Mucosa of rectum (tissue), 2 donors: ENCODE measurements at regions not wholly inside any gene's neighbourhood (a gene's known extent, or its start where the extent isn't known, plus 50 kb on each side); places are given as distances from the start of the nearest gene placed in this dataset.

Source experiments
- H3K27ac ChIP-seq, 2 donors: one replicate each; pipeline ENCODE4 v1.7.0; 2013; ENCODE audit warnings: inconsistent platforms in 2 of 2, low read depth in 2 of 2, low read length in 2 of 2
- H3K27me3 ChIP-seq, 2 donors: one replicate each; pipeline ENCODE4 v1.7.0; 2013; ENCODE audit warnings: low read length in 2 of 2; ENCODE audit not compliant: control insufficient read depth in 2 of 2, insufficient read depth in 2 of 2
- H3K36me3 ChIP-seq, 2 donors: one replicate each; pipeline ENCODE4 v1.7.0; 2013; ENCODE audit warnings: low read length in 2 of 2; ENCODE audit not compliant: control insufficient read depth in 2 of 2, insufficient read depth in 2 of 2
- H3K4me1 ChIP-seq, 2 donors: one replicate each; pipeline ENCODE4 v1.7.0; 2013; ENCODE audit warnings: low read length in 2 of 2, mild to moderate bottlenecking in 1 of 2; ENCODE audit not compliant: control insufficient read depth in 2 of 2, insufficient read depth in 2 of 2
- H3K4me3 ChIP-seq, 2 donors: one replicate each; pipeline ENCODE4 v1.7.0; 2013; ENCODE audit warnings: low read length in 2 of 2
- H3K9ac ChIP-seq, 2 donors: one replicate each; pipeline ENCODE4 v1.7.0; 2013; ENCODE audit warnings: low read length in 2 of 2, low read depth in 1 of 2, mild to moderate bottlenecking in 1 of 2
- H3K9me3 ChIP-seq, 2 donors: one replicate each; pipeline ENCODE4 v1.7.0; 2013; ENCODE audit warnings: low read length in 2 of 2; ENCODE audit not compliant: control insufficient read depth in 2 of 2
- donor health status: healthy.
- donor health status: Normal muscosa, but diverticular disease.

DNA sequence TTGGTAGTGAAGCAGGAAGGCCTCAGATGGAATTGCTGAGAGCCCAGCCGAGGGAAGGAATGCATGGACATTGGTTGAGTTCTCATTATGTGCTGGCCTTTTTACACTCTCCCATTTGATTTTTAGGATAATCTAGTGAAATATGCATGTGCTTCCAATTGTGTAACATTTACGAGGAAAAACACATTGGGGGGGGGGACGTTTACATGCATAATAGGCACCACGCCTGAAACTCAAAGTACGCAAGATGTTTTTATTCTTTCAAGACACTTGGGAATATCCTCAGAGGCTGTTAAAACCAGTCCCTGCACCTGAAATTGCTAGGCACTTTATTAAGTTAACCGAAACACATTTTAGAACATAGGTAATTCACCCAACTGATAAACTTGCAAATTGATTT, 118.5 kb upstream of the CDH4 start:
- H3K27me3 ChIP-seq: no peaks in the 10 kb centered on the region
- H3K9ac ChIP-seq: no peak overlapping the region
- no peaks in the 10 kb centered on the region for H3K9me3 ChIP-seq
- no peak overlapping the region for H3K27ac ChIP-seq
- H3K4me3 ChIP-seq: no peak overlapping the region
- no peaks in the 10 kb centered on the region for H3K36me3 ChIP-seq
- no peaks in the 10 kb centered on the region for H3K4me1 ChIP-seq

DNA sequence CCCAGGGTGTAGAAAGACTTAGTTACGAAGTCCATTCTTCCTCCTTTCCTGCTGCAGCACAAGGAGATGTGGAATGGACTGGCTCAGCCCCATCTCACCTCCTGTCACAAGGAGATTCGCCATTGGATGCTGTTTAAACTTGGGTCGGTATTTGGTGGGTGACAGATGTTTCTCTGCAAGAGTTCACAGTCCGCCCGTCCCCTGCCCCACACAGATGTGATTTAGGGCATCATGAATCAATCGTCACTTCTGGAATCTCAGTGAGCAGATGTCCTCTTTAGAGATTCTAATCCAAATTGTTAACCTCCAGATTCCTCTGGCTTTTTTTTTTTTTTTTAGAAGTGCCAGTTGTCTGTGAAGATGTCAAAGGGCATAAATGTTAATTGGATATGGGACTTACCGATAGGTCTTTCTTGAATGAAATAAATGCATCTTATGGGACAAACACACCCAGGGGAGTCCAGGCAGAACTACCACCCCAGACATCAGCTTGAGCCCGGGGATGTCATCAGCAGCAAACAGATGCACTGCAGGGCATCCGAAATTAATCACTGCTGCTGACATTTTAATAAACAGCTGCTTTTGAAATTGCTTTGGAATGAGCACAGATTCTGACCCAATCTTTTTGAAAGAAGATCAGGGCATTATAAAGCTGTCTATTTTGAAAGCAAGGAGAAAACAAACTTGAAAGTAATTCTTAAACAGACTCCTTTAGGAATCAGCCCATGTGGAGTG, 117.6 kb upstream of the CDH4 start:
- H3K36me3 ChIP-seq: no peaks in the 10 kb centered on the region
- H3K4me3 ChIP-seq: no peak overlapping the region
- H3K9me3 ChIP-seq: no peaks in the 10 kb centered on the region
- no peak overlapping the region for H3K9ac ChIP-seq
- H3K27me3 ChIP-seq: no peaks in the 10 kb centered on the region
- no peak overlapping the region for H3K27ac ChIP-seq
- H3K4me1 ChIP-seq: no peaks in the 10 kb centered on the region

DNA sequence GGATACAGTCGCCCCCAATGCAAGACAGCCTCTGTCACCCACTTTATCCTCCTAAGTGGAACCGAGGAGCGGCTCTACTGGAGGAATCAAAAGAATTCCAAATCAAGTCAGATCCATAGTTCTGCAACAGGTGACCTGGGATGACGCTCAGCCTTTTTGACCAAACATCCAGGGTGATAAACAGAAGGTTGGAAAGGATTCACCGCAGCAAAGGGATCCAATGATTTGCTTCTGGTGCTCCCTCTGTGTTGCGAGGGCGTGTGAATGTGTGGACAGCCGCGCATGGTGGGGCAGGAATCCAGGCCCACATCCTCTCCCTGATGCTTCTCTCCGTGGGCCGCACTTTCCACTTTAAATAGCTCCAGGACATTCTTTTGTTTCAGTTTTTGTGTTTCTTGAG, 116.8 kb upstream of the CDH4 start:
- H3K27ac ChIP-seq: no peak overlapping the region
- no peaks in the 10 kb centered on the region for H3K9me3 ChIP-seq

DNA sequence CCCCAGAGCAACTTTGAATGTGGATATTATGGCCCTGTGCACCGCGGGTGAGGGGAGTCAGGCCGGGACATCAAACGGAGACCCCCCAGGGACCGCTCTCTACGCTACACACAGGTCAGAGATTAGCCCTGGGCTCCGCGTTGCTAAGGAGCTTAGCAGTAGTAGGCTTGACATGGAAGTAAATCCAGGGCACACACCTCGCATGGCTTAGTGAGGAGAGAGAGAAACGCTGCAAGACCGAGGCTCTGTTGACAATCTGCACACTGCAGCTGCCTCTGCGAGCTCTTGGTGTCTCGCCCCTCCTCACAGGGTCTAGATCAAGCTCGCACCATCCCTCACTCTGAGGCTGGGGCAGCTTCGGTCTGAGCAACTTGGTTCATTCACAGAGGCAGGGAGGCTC, 116.1 kb upstream of the CDH4 start:
- Histone ChIP-seq H3K9me3 (no peaks in the 10 kb centered on the region), H3K4me3 (no peak overlapping the region), H3K4me1 (no peaks in the 10 kb centered on the region), H3K9ac (no peak overlapping the region), H3K27ac (no peak overlapping the region), H3K36me3 (no peaks in the 10 kb centered on the region), H3K27me3 (no peaks in the 10 kb centered on the region)

More for the DNA sequence above, 116.8 kb upstream of the CDH4 start:
- Histone ChIP-seq H3K36me3 (no peaks in the 10 kb centered on the region), H3K4me1 (no peaks in the 10 kb centered on the region), H3K4me3 (no peak overlapping the region), H3K9ac (no peak overlapping the region), H3K27me3 (no peaks in the 10 kb centered on the region)

DNA sequence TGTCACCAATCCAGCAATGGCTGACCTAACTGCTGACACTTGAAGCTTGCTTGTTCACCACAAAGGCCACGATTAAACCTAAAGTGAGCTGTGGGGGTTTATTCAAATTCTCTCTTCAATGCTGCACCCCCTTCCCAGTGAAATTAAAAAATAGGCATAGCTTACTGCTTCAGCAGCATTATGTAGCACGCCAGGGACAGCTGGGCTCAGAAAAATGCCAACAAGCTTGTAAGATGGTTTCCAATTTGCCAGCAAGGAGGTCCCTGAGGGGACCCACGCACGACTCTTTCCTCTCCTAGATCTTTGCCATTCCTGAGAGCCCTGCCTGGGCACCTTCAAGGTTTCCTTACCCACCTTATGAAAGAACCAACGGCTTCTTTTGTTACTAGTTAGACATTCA, 113.5 kb upstream of the CDH4 start:
- H3K36me3 ChIP-seq: no peaks in the 10 kb centered on the region
- no peak overlapping the region for H3K9ac ChIP-seq
- H3K4me1 ChIP-seq: no peaks in the 10 kb centered on the region
- no peaks in the 10 kb centered on the region for H3K27me3 ChIP-seq
- no peak overlapping the region for H3K4me3 ChIP-seq
- no peaks in the 10 kb centered on the region for H3K9me3 ChIP-seq
- H3K27ac ChIP-seq: no peak overlapping the region

DNA sequence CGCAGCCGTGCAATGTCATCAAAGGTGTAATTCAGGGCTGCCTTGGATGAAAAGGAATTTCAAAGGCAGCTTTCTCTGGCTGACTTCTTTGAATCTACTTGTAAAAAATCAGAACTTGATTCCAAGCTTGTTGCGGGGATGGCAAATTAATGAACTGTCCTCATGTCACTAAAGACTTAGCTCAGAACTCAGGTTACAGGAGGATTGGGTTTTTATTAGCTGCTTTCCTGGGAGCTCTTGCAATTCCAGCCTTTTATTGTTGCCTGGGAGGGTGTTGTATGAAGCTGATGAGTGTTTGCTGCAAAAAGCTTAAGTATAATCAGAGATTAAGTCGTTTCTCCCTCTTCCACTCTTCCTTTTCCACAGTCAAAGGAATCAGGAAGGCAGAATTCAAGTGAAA, 113.0 kb upstream of the CDH4 start:
- H3K4me3 ChIP-seq: no peak overlapping the region
- H3K9ac ChIP-seq: no peak overlapping the region
- H3K27me3 ChIP-seq: no peaks in the 10 kb centered on the region
- no peak overlapping the region for H3K27ac ChIP-seq
- no peaks in the 10 kb centered on the region for H3K4me1 ChIP-seq
- no peaks in the 10 kb centered on the region for H3K9me3 ChIP-seq
- no peaks in the 10 kb centered on the region for H3K36me3 ChIP-seq

DNA sequence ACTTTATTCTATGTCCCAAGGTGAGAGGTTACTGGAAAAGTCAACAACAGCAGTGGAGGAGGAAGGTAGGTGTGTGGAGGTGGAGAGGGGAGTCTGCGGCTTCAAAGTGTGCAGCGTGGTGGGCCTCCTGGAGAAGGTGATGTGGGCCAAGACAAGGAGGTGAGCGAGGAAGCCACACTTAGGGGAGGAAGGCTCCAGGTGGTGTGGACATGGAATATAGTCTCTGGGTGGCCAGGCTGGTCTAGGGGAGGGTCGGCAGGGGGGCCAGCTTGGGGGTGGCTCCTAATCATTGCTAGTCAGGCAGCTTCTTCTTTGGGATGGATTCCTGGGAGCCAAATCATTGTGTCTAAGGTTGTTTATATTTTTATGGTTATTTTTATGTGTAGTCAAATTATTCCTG, 111.5 kb upstream of the CDH4 start:
- Histone ChIP-seq H3K4me3 (no peak overlapping the region), H3K9me3 (no peaks in the 10 kb centered on the region), H3K9ac (no peak overlapping the region), H3K36me3 (no peaks in the 10 kb centered on the region), H3K27ac (no peak overlapping the region), H3K27me3 (no peaks in the 10 kb centered on the region), H3K4me1 (no peaks in the 10 kb centered on the region)

DNA sequence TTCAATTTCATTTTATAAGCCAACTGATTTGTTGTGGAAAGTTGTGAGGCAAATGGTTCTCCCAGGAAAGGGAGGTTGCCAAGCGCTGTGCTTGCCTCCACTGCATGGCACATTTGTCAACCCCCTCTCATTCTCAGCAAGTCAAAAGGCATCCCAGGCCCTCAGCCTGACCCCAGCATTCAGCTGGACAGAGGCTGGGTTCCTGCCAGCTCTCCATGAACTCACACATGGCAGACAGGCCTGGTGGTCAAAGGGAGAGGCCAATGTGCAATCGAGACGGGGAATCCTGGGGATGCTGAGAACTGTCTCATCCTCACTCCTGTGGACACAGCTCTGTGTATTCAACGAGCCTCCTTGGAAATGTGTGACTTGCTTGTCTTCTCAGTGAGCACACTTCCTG, 106.0 kb upstream of the CDH4 start:
- Histone ChIP-seq H3K36me3 (no peaks in the 10 kb centered on the region), H3K27me3 (no peaks in the 10 kb centered on the region), H3K9me3 (no peaks in the 10 kb centered on the region), H3K4me1 (no peaks in the 10 kb centered on the region), H3K27ac (no peak overlapping the region), H3K4me3 (no peak overlapping the region), H3K9ac (no peak overlapping the region)

DNA sequence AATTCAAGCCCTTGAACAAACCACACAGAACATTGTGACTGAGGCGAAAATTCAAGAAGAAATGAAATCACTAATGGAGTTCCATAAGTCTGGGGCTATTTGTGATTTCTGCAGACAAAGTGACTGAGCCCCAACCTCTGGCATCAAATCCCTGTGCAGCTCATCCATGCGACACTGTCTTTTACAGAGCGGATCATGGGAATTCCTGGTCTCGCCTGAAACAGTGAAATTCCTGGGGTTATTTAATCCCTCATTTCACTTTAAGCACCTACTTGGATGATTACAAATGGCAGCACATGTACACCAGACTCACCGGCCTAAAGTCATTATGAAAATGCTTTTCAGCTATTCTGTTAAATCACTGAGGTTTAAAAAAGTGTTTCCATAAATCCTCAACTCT, 102.4 kb upstream of the CDH4 start:
- H3K36me3 ChIP-seq: no peaks in the 10 kb centered on the region
- no peak overlapping the region for H3K27ac ChIP-seq
- no peak overlapping the region for H3K4me3 ChIP-seq
- H3K27me3 ChIP-seq: no peaks in the 10 kb centered on the region
- no peaks in the 10 kb centered on the region for H3K9me3 ChIP-seq
- H3K9ac ChIP-seq: no peak overlapping the region
- no peaks in the 10 kb centered on the region for H3K4me1 ChIP-seq

DNA sequence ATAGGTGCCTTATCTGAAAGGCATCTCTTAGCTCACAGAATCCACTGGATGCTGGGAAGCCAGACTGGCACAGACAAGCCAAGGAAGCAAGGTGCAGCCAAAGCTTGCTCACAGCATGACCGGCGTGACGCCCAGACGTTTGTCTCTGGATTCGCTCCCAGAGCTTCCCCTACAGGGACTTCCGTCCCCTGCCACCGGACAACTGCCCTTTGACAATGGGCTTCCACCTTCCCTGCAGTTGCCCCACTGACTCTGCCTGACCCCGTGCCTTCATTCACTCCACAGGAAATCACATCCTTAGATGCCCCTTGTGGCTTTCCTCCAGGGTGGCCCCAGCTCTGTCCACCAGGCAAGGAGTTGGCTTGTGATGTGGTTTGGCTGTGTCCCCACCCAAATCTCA, 94.8 kb upstream of the CDH4 start:
- no peaks in the 10 kb centered on the region for H3K4me1 ChIP-seq
- H3K27me3 ChIP-seq: no peaks in the 10 kb centered on the region
- H3K9me3 ChIP-seq: no peaks in the 10 kb centered on the region
- H3K9ac ChIP-seq: no peak overlapping the region
- no peak overlapping the region for H3K27ac ChIP-seq
- H3K4me3 ChIP-seq: no peak overlapping the region
- no peaks in the 10 kb centered on the region for H3K36me3 ChIP-seq
